HCT116 (cell line): ENCODE measurements at regions not wholly inside any gene's neighbourhood (a gene's known extent, or its start where the extent isn't known, plus 50 kb on each side); places are given as distances from the start of the nearest gene placed in this dataset.

Experiments
- ATAC-seq: fragments of 200-7000 bp; cut with Tn5 transposase; 2 replicates; pipeline ENCODE4 v1.9.1; 2020; ENCODE audit warnings: mild to moderate bottlenecking, moderate library complexity
- BruUV-seq: library from RNA; stranded (reverse); fragments of 400-500 nt; replicated peaks from 2 replicates; lab custom pipeline; 2021; lab: Mats Ljungman, UMichigan
- CTCF ChIA-PET: fragments of 300-600 bp; sonication (Branson Sonifier 250); formaldehyde crosslinking; loops from one replicate; lab custom pipeline; 2021; ENCODE audit warnings: antibody characterized with exemption; lab: Charles Lee
- POLR2A ChIA-PET: fragments of 300-600, 350-600 bp; sonication (Branson Sonifier 250); formaldehyde crosslinking; loops from one replicate; lab custom pipeline; 2021; ENCODE audit warnings: antibody characterized with exemption; lab: Charles Lee
- RAD21 ChIA-PET, 2 experiments: fragments of 300-600 bp; sonication (Branson Sonifier 250); formaldehyde crosslinking; loops; one replicate each; lab custom pipeline; 2023; ENCODE audit warnings: low total read pairs in 2 of 2; ENCODE audit not compliant: uncharacterized antibody in 2 of 2, unreplicated experiment in 2 of 2, low non-redundant PET in 1 of 2; lab: Charles Lee
- DNase-seq: peaks from one replicate; pipeline ENCODE4 v3.0.0-alpha.2; 2010; ENCODE audit warnings: low read depth, low spot score
- H2AFZ ChIP-seq: fragments of 200-600 bp; shearing (Covaris generic), sonication (generic); 2 replicates; pipeline ENCODE4 v1.6.1; 2017; ENCODE audit warnings: low read depth, mixed run types, mixed read lengths, antibody characterized with exemption, low read length; ENCODE audit not compliant: poor library complexity, severe bottlenecking
- H3K27ac ChIP-seq: 2 replicates; pipeline ENCODE4 v1.5.1; 2012; ENCODE audit warnings: low read depth, low read length
- H3K27me3 ChIP-seq: fragments of 200-600 bp; sonication (generic); 2 replicates; pipeline ENCODE4 v1.6.1; 2016; ENCODE audit warnings: mixed run types, low read length, mixed read lengths; ENCODE audit not compliant: insufficient read depth
- H3K36me3 ChIP-seq, 2 experiments: fragments of 200-500 bp in 1 of 2; fragments of 200-600 bp in 1 of 2; sonication (Bioruptor generic) in 1 of 2; sonication (generic) in 1 of 2; 2 replicates each; pipeline versions ENCODE4 v1.5.1 to v1.6.1; 2014 to 2016; ENCODE audit warnings: low read length in 2 of 2, inconsistent platforms in 1 of 2, mixed read lengths in 1 of 2, mixed run types in 1 of 2; ENCODE audit not compliant: insufficient read depth in 2 of 2, control insufficient read depth in 1 of 2
- H3K4me1 ChIP-seq, 2 experiments: fragments of 200-600 bp in 1 of 2; sonication (generic) in 1 of 2; 2 replicates each; pipeline versions ENCODE4 v1.5.1 to v1.6.1; 2012 to 2017; ENCODE audit warnings: low read length in 2 of 2, inconsistent platforms in 1 of 2, mild to moderate bottlenecking in 1 of 2, mixed read lengths in 1 of 2, mixed run types in 1 of 2, moderate library complexity in 1 of 2; ENCODE audit not compliant: insufficient read depth in 2 of 2, control insufficient read depth in 1 of 2
- H3K4me2 ChIP-seq: fragments of 200-600 bp; sonication (generic); 2 replicates; pipeline ENCODE4 v1.6.1; 2017; ENCODE audit warnings: mixed run types, low read length, mixed read lengths
- H3K4me3 ChIP-seq, 2 experiments: fragments of 200-600 bp in 1 of 2; sonication (generic) in 1 of 2; replicated peaks in 1 of 2; 2 replicates each; pipeline ENCODE4 v1.5.1; 2011 to 2016; ENCODE audit warnings: low read length in 2 of 2, control low read depth in 1 of 2, low read depth in 1 of 2, mild to moderate bottlenecking in 1 of 2, mixed read lengths in 1 of 2, mixed run types in 1 of 2
- H3K79me2 ChIP-seq: fragments of 200-600 bp; sonication (generic); 2 replicates; pipeline ENCODE4 v1.6.1; 2017; ENCODE audit warnings: mild to moderate bottlenecking, mixed run types, low read length, moderate library complexity, mixed read lengths; ENCODE audit not compliant: insufficient read depth
- H3K9ac ChIP-seq: fragments of 200-600 bp; sonication (generic); 2 replicates; pipeline ENCODE4 v1.6.1; 2016; ENCODE audit warnings: low read length, mixed read lengths
- H3K9me2 ChIP-seq: fragments of 200-600 bp; sonication (generic), shearing (Covaris generic); 2 replicates; pipeline ENCODE4 v1.6.1; 2017; ENCODE audit warnings: mixed run types, mild to moderate bottlenecking, moderate library complexity; ENCODE audit not compliant: insufficient read depth
- H3K9me3 ChIP-seq, 2 experiments: fragments of 200-500 bp in 1 of 2; fragments of 200-600 bp in 1 of 2; sonication (Bioruptor generic) in 1 of 2; sonication (generic) in 1 of 2; 2 replicates each; pipeline ENCODE4 v1.6.1; 2014 to 2017; ENCODE audit warnings: low read length in 2 of 2, mixed read lengths in 2 of 2, inconsistent platforms in 1 of 2, low read depth in 1 of 2, mild to moderate bottlenecking in 1 of 2, mixed run types in 1 of 2, moderate library complexity in 1 of 2; ENCODE audit not compliant: control insufficient read depth in 1 of 2, insufficient read depth in 1 of 2
- H4K20me1 ChIP-seq: fragments of 200-600 bp; sonication (generic), shearing (Covaris generic); 2 replicates; pipeline ENCODE4 v1.6.1; 2017; ENCODE audit warnings: mixed run types, mild to moderate bottlenecking, moderate library complexity; ENCODE audit not compliant: insufficient read depth
- CBX3 ChIP-seq: IDR thresholded peaks from 2 replicates; pipeline ENCODE4 v1.6.1; 2012; ENCODE audit warnings: low read depth
- CEBPB ChIP-seq: IDR thresholded peaks from 2 replicates; pipeline ENCODE4 v1.6.1; 2012; ENCODE audit warnings: low read depth
- CTCF ChIP-seq, 3 experiments: fragments of 200-600 bp in 1 of 3; sonication (generic) in 1 of 3; IDR thresholded peaks in 2 of 3; conservative IDR thresholded peaks in 1 of 3; 2 replicates each; pipeline ENCODE4 v1.5.1; 2012 to 2017; ENCODE audit warnings: low read depth in 2 of 3, low read length in 2 of 3, antibody characterized with exemption in 1 of 3, borderline replicate concordance in 1 of 3, control low read depth in 1 of 3, mild to moderate bottlenecking in 1 of 3, mixed read lengths in 1 of 3, mixed run types in 1 of 3, moderate library complexity in 1 of 3; ENCODE audit not compliant: insufficient read depth in 1 of 3
- EZH2phosphoT487 ChIP-seq: fragments of 200-600 bp; IDR thresholded peaks from 2 replicates; pipeline ENCODE4 v1.6.1; 2018; ENCODE audit warnings: antibody characterized with exemption, borderline replicate concordance
- FOSL1 ChIP-seq: IDR thresholded peaks from 2 replicates; pipeline ENCODE4 v1.6.1; 2012; ENCODE audit warnings: low read depth
- JUND ChIP-seq: IDR thresholded peaks from 2 replicates; pipeline ENCODE4 v1.6.1; 2012
- MAX ChIP-seq: IDR thresholded peaks from 2 replicates; pipeline ENCODE4 v1.6.1; 2012
- RAD21 ChIP-seq: IDR thresholded peaks from 2 replicates; pipeline ENCODE4 v1.6.1; 2012; ENCODE audit warnings: low read depth, mild to moderate bottlenecking
- REST ChIP-seq: IDR thresholded peaks from 2 replicates; pipeline ENCODE4 v1.6.1; 2012; ENCODE audit warnings: low read depth
- SIN3A ChIP-seq: IDR thresholded peaks from 2 replicates; pipeline ENCODE4 v1.6.1; 2012; ENCODE audit warnings: low read depth
- SP1 ChIP-seq: IDR thresholded peaks from 2 replicates; pipeline ENCODE4 v1.6.1; 2012; ENCODE audit warnings: low read depth
- SRF ChIP-seq: IDR thresholded peaks from 2 replicates; pipeline ENCODE4 v1.6.1; 2012; ENCODE audit warnings: low read depth
- YY1 ChIP-seq: IDR thresholded peaks from 2 replicates; pipeline ENCODE4 v1.6.1; 2011; ENCODE audit warnings: low read length, low read depth, moderate library complexity, mild to moderate bottlenecking; ENCODE audit not compliant: insufficient replicate concordance; ENCODE audit errors: extremely low read depth
- ZNF274 ChIP-seq: fragments of 200-500 bp; sonication (Bioruptor generic); IDR thresholded peaks from 2 replicates; pipeline ENCODE4 v1.6.1; 2014; ENCODE audit warnings: mild to moderate bottlenecking, low read depth, low read length, inconsistent platforms
- intact Hi-C: fragments of 100-400 bp; cut with micrococcal nuclease; formaldehyde crosslinking; loops from 2 replicates; pipeline ENCODE4 v1.10.0; 2022

GRCh38 chr14:89586258-89587135 is 169.5 kb upstream of the FOXN3 start:
- Histone ChIP-seq H3K27me3 (no peaks in the 10 kb centered on the region), H3K9ac (no peak overlapping the region), H3K4me2 (no peak overlapping the region), H3K79me2 (no peaks in the 10 kb centered on the region), H3K9me2 (no peaks in the 10 kb centered on the region), H4K20me1 (no peaks in the 10 kb centered on the region), H3K27ac (no peak overlapping the region), H2AFZ (no peak overlapping the region), H3K4me3 (no peak overlapping the region), H3K9me3 (no peaks in the 10 kb centered on the region), H3K4me1 (no peaks in the 10 kb centered on the region), H3K36me3 (no peaks in the 10 kb centered on the region)
- no TSS peak for BruUV-seq
- intact Hi-C loops, result no loop called here
- ATAC-seq (no peak), DNase-seq (no peak)
- ChIA-PET RAD21 (no interaction called here), CTCF (no interaction called here), POLR2A (no interaction called here)
- TF ChIP-seq CTCF (IDR thresholded peaks at IDR 0.05 in 2 of 3, conservative IDR thresholded peaks at IDR 0.05 in 1 of 3; ENCODE audit: borderline replicate concordance in 1 of 3, insufficient read depth in 1 of 3, low read depth in 2 of 3, low read length in 2 of 3), result no peak
- TF ChIP-seq YY1, result no peak
- no peak for TF ChIP-seq JUND
- no peak for TF ChIP-seq SP1
- TF ChIP-seq ZNF274, result no peak
- TF ChIP-seq CBX3, result no peak

- H3K27me3 ChIP-seq, result no peaks in the 10 kb centered on the region
- RAD21 ChIA-PET, result no interaction called here
- no peak for DNase-seq
- no TSS peak for BruUV-seq
- no peak overlapping the region for H3K9ac ChIP-seq
- H2AFZ ChIP-seq, result no peak overlapping the region
- H4K20me1 ChIP-seq, result no peaks in the 10 kb centered on the region
- CTCF ChIA-PET, result no interaction called here
- no peak for ATAC-seq
- H3K79me2 ChIP-seq, result no peaks in the 10 kb centered on the region
- intact Hi-C loops, result no loop called here
- no peaks in the 10 kb centered on the region for H3K4me1 ChIP-seq
- H3K9me2 ChIP-seq, result no peaks in the 10 kb centered on the region
- no peaks in the 10 kb centered on the region for H3K36me3 ChIP-seq
- no peak overlapping the region for H3K4me3 ChIP-seq
- POLR2A ChIA-PET, result no interaction called here
- H3K9me3 ChIP-seq, result no peaks in the 10 kb centered on the region
- no peak overlapping the region for H3K27ac ChIP-seq
- H3K4me2 ChIP-seq, result no peak overlapping the region
- TF ChIP-seq CEBPB (no peak), JUND (no peak), CBX3 (no peak), REST (no peak), MAX (no peak), YY1 (no peak), SIN3A (no peak), EZH2phosphoT487 (no peak), FOSL1 (no peak), RAD21 (no peak), SRF (no peak)
Measured at GRCh38 chr14:89578156-89578555, 161.1 kb upstream of the FOXN3 start.
